ENCODE measurements at regions not wholly inside any gene's neighbourhood (a gene's known extent, or its start where the extent isn't known, plus 50 kb on each side); places are given as distances from the start of the nearest gene placed in this dataset.

- Histone ChIP-seq H3K4me1 (ENCODE audit: control insufficient read depth, low read length) (no peaks in the 10 kb centered on the region), H3K9me3 (ENCODE audit: control insufficient read depth, insufficient read depth, low read length) (no peaks in the 10 kb centered on the region), H3K27ac (ENCODE audit: low read depth, low read length) (no peak overlapping the region), H3F3A (ENCODE audit: control insufficient read depth, insufficient read depth) (no peaks in the 10 kb centered on the region), H3K36me3 (ENCODE audit: control insufficient read depth, low read length) (no peaks in the 10 kb centered on the region), H3K4me2 (ENCODE audit: low read length) (no peak overlapping the region), H3K9me2 (replicated peaks; ENCODE audit: control insufficient read depth, low read length) (no peaks in the 10 kb centered on the region), H4K20me1 (ENCODE audit: control insufficient read depth, insufficient read depth, low read depth, low read length) (no peaks in the 10 kb centered on the region), H3K4me3 (ENCODE audit: low read length) (no peak overlapping the region), H3K27me3 (ENCODE audit: control insufficient read depth, low read length) (no peaks in the 10 kb centered on the region), H3K79me2 (ENCODE audit: control insufficient read depth, low read length) (no peaks in the 10 kb centered on the region)
- TF ChIP-seq, protein P1, sequence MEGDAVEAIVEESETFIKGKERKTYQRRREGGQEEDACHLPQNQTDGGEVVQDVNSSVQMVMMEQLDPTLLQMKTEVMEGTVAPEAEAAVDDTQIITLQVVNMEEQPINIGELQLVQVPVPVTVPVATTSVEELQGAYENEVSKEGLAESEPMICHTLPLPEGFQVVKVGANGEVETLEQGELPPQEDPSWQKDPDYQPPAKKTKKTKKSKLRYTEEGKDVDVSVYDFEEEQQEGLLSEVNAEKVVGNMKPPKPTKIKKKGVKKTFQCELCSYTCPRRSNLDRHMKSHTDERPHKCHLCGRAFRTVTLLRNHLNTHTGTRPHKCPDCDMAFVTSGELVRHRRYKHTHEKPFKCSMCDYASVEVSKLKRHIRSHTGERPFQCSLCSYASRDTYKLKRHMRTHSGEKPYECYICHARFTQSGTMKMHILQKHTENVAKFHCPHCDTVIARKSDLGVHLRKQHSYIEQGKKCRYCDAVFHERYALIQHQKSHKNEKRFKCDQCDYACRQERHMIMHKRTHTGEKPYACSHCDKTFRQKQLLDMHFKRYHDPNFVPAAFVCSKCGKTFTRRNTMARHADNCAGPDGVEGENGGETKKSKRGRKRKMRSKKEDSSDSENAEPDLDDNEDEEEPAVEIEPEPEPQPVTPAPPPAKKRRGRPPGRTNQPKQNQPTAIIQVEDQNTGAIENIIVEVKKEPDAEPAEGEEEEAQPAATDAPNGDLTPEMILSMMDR (IDR thresholded peaks at IDR 0.05; ENCODE audit: low read depth, low read length, poor library complexity, severe bottlenecking), result no peak
- no peak for TF ChIP-seq EZH2phosphoT487 (IDR thresholded peaks at IDR 0.05; ENCODE audit: borderline replicate concordance, low read length)
Measured at GRCh38 chr16:74168445-74168844, 128.2 kb upstream of the PSMD7 start.

GRCh38 chr16:74166456-74166855 is 130.2 kb upstream of the PSMD7 start:
- TF ChIP-seq EZH2phosphoT487 (IDR thresholded peaks at IDR 0.05; ENCODE audit: borderline replicate concordance, low read length), result no peak
- TF ChIP-seq, protein P1 (IDR thresholded peaks at IDR 0.05; ENCODE audit: low read depth, low read length, poor library complexity, severe bottlenecking), result no peak
- H3K4me1 ChIP-seq (ENCODE audit: control insufficient read depth, low read length), result no peaks in the 10 kb centered on the region
- H3K4me2 ChIP-seq (ENCODE audit: low read length), result no peak overlapping the region

GRCh38 chr16:74165566-74166080 is 131.0 kb upstream of the PSMD7 start:
- H3K27me3 ChIP-seq (ENCODE audit: control insufficient read depth, low read length), result no peaks in the 10 kb centered on the region
- H3K9me2 ChIP-seq (replicated peaks; ENCODE audit: control insufficient read depth, low read length), result no peaks in the 10 kb centered on the region
- no peaks in the 10 kb centered on the region for H3K36me3 ChIP-seq (ENCODE audit: control insufficient read depth, low read length)
- H3F3A ChIP-seq (ENCODE audit: control insufficient read depth, insufficient read depth), result no peaks in the 10 kb centered on the region
- H3K4me1 ChIP-seq (ENCODE audit: control insufficient read depth, low read length), result no peaks in the 10 kb centered on the region
- H3K27ac ChIP-seq (ENCODE audit: low read depth, low read length), result no peak overlapping the region
- H3K4me3 ChIP-seq (ENCODE audit: low read length), result no peak overlapping the region
- H3K9me3 ChIP-seq (ENCODE audit: control insufficient read depth, insufficient read depth, low read length), result no peaks in the 10 kb centered on the region
- no peak for TF ChIP-seq EZH2phosphoT487 (IDR thresholded peaks at IDR 0.05; ENCODE audit: borderline replicate concordance, low read length)
- TF ChIP-seq, protein P1 (IDR thresholded peaks at IDR 0.05; ENCODE audit: low read depth, low read length, poor library complexity, severe bottlenecking), result no peak
- no peak overlapping the region for H3K4me2 ChIP-seq (ENCODE audit: low read length)
- no peaks in the 10 kb centered on the region for H4K20me1 ChIP-seq (ENCODE audit: control insufficient read depth, insufficient read depth, low read depth, low read length)
- no peaks in the 10 kb centered on the region for H3K79me2 ChIP-seq (ENCODE audit: control insufficient read depth, low read length)

More at GRCh38 chr16:74166456-74166855, 130.2 kb upstream of the PSMD7 start:
- H3F3A ChIP-seq (ENCODE audit: control insufficient read depth, insufficient read depth), result no peaks in the 10 kb centered on the region
- H3K4me3 ChIP-seq (ENCODE audit: low read length), result no peak overlapping the region
- H3K79me2 ChIP-seq (ENCODE audit: control insufficient read depth, low read length), result no peaks in the 10 kb centered on the region
- H3K27ac ChIP-seq (ENCODE audit: low read depth, low read length), result no peak overlapping the region
- no peaks in the 10 kb centered on the region for H4K20me1 ChIP-seq (ENCODE audit: control insufficient read depth, insufficient read depth, low read depth, low read length)
- no peaks in the 10 kb centered on the region for H3K9me3 ChIP-seq (ENCODE audit: control insufficient read depth, insufficient read depth, low read length)
- H3K9me2 ChIP-seq (replicated peaks; ENCODE audit: control insufficient read depth, low read length), result no peaks in the 10 kb centered on the region
- no peaks in the 10 kb centered on the region for H3K36me3 ChIP-seq (ENCODE audit: control insufficient read depth, low read length)
- no peaks in the 10 kb centered on the region for H3K27me3 ChIP-seq (ENCODE audit: control insufficient read depth, low read length)

All from DOHH2 (cell line).